NT2/D1 (cell line): ENCODE measurements at regions not wholly inside any gene's neighbourhood (a gene's known extent, or its start where the extent isn't known, plus 50 kb on each side); places are given as distances from the start of the nearest gene placed in this dataset.

Experiments
- SUZ12 ChIP-seq: IDR thresholded peaks from 2 replicates; pipeline ENCODE4 v1.6.1; 2011; ENCODE audit not compliant: insufficient read length, insufficient read depth; ENCODE audit errors: extremely low read depth
- YY1 ChIP-seq: IDR thresholded peaks from 2 replicates; pipeline ENCODE4 v1.6.1; 2011; ENCODE audit not compliant: insufficient read length, insufficient read depth
- ZNF274 ChIP-seq: IDR thresholded peaks from 2 replicates; pipeline ENCODE4 v1.6.1; 2011; ENCODE audit warnings: mild to moderate bottlenecking, low read depth, low read length

DNA sequence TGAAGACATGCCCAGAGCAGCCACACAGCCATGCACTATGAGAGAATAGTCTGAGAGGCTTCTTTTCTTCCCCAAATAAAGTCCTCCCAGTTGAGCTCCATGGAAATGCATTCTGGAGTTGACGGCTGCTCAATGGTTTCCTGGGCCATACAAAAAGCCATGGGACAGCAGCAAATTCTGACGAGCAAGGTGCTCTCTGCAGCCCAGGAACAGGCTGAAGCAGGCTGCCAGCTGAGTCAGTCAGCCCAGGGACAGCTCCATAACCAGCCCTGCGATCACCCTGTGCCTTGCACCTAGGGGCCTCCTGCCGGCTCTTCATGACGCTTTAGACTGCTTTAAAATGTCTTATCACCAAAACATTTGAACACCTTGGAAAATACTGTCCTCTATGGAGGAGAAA, 256.3 kb upstream of the CHRNA7 start:
- no peak for TF ChIP-seq SUZ12
- no peak for TF ChIP-seq ZNF274
- no peak for TF ChIP-seq YY1
